Activated CD4-positive, alpha-beta T cell treated with anti-CD3 and anti-CD28 coated beads, Interleukin-2, amount 10 ng/mL, durations not matched to agents 24 days and 14 days (primary cell): ENCODE measurements at regions not wholly inside any gene's neighbourhood (a gene's known extent, or its start where the extent isn't known, plus 50 kb on each side); places are given as distances from the start of the nearest gene placed in this dataset.

ENCODE experiments used
- DNase-seq: peaks from one replicate; pipeline ENCODE4 v3.0.0; 2022
- H3K27ac Mint-ChIP-seq: one replicate; pipeline ENCODE4 v1.8.0; 2022; ENCODE audit warnings: mild to moderate bottlenecking, mixed read lengths
- H3K27me3 Mint-ChIP-seq: one replicate; pipeline ENCODE4 v1.8.0; 2022; ENCODE audit warnings: mixed read lengths
- H3K36me3 Mint-ChIP-seq: one replicate; pipeline ENCODE4 v1.8.0; 2022; ENCODE audit warnings: low read depth, mild to moderate bottlenecking, mixed read lengths
- H3K4me1 Mint-ChIP-seq: one replicate; pipeline ENCODE4 v1.8.0; 2021; ENCODE audit warnings: mixed read lengths
- H3K4me3 Mint-ChIP-seq: one replicate; pipeline ENCODE4 v1.8.0; 2022; ENCODE audit warnings: mild to moderate bottlenecking, moderate library complexity, mixed read lengths
- H3K9me3 Mint-ChIP-seq: one replicate; pipeline ENCODE4 v1.8.0; 2021; ENCODE audit warnings: mixed read lengths
- intact Hi-C: fragments of 100-400 bp; cut with micrococcal nuclease; formaldehyde crosslinking; loops from one replicate; pipeline ENCODE4 v1.15.1; 2023

GRCh38 chr12:25828188-25828587, 130.3 kb upstream of the RASSF8 start:
- Mint-ChIP-seq H3K27ac (no peak overlapping the region), H3K27me3 (peaks cover 11% of the 10 kb centered on the region), H3K4me3 (no peak overlapping the region), H3K36me3 (no peaks in the 10 kb centered on the region), H3K4me1 (no peaks in the 10 kb centered on the region), H3K9me3 (no peaks in the 10 kb centered on the region)
- intact Hi-C loops = no loop called here
- no peak for DNase-seq

- Mint-ChIP-seq H3K27ac (no peak overlapping the region), H3K27me3 (peaks cover 13% of the 10 kb centered on the region), H3K4me1 (no peaks in the 10 kb centered on the region), H3K36me3 (no peaks in the 10 kb centered on the region), H3K4me3 (no peak overlapping the region), H3K9me3 (no peaks in the 10 kb centered on the region)
- intact Hi-C loops = no loop called here
- DNase-seq = no peak
These were observed 129.3 kb upstream of the RASSF8 start for GRCh38 chr12:25829192-25829591.

GRCh38 chr12:25830456-25830855, 128.0 kb upstream of the RASSF8 start:
- Mint-ChIP-seq H3K36me3 (no peaks in the 10 kb centered on the region), H3K4me3 (no peak overlapping the region), H3K27me3 (peaks cover 12% of the 10 kb centered on the region), H3K9me3 (no peaks in the 10 kb centered on the region), H3K27ac (no peak overlapping the region), H3K4me1 (no peaks in the 10 kb centered on the region)
- DNase-seq = no peak
- intact Hi-C loops = no loop called here

- intact Hi-C loops = no loop called here
- no peaks in the 10 kb centered on the region for H3K4me1 Mint-ChIP-seq
- H3K4me3 Mint-ChIP-seq = no peak overlapping the region
- DNase-seq = no peak
- no peak overlapping the region for H3K27ac Mint-ChIP-seq
- H3K9me3 Mint-ChIP-seq = no peaks in the 10 kb centered on the region
- H3K27me3 Mint-ChIP-seq = peaks cover 14% of the 10 kb centered on the region
- no peaks in the 10 kb centered on the region for H3K36me3 Mint-ChIP-seq
These were observed 124.8 kb upstream of the RASSF8 start for GRCh38 chr12:25833657-25834056.

GRCh38 chr12:25835385-25835784, 123.1 kb upstream of the RASSF8 start:
- intact Hi-C loops = no loop called here
- H3K27me3 Mint-ChIP-seq = peaks cover 11% of the 10 kb centered on the region
- DNase-seq = no peak
- H3K36me3 Mint-ChIP-seq = no peaks in the 10 kb centered on the region
- no peaks in the 10 kb centered on the region for H3K4me1 Mint-ChIP-seq
- no peak overlapping the region for H3K4me3 Mint-ChIP-seq
- no peak overlapping the region for H3K27ac Mint-ChIP-seq
- H3K9me3 Mint-ChIP-seq = no peaks in the 10 kb centered on the region

GRCh38 chr12:25838007-25838406, 120.5 kb upstream of the RASSF8 start:
- H3K4me3 Mint-ChIP-seq = no peak overlapping the region
- peaks cover 4% of the 10 kb centered on the region for H3K27me3 Mint-ChIP-seq
- no peak overlapping the region for H3K27ac Mint-ChIP-seq
- no peaks in the 10 kb centered on the region for H3K4me1 Mint-ChIP-seq
- H3K36me3 Mint-ChIP-seq = no peaks in the 10 kb centered on the region
- DNase-seq = no peak
- intact Hi-C loops = no loop called here
- H3K9me3 Mint-ChIP-seq = no peaks in the 10 kb centered on the region

GRCh38 chr12:25839470-25839869, 119.0 kb upstream of the RASSF8 start:
- Mint-ChIP-seq H3K36me3 (no peaks in the 10 kb centered on the region), H3K4me1 (no peaks in the 10 kb centered on the region), H3K9me3 (no peaks in the 10 kb centered on the region), H3K27ac (no peak overlapping the region), H3K27me3 (peaks cover 6% of the 10 kb centered on the region), H3K4me3 (no peak overlapping the region)
- no peak for DNase-seq
- intact Hi-C loops = no loop called here

GRCh38 chr12:25840678-25841465, 117.6 kb upstream of the RASSF8 start:
- no peak overlapping the region for H3K27ac Mint-ChIP-seq
- H3K4me3 Mint-ChIP-seq = no peak overlapping the region
- no peaks in the 10 kb centered on the region for H3K9me3 Mint-ChIP-seq
- H3K27me3 Mint-ChIP-seq = peaks cover 4% of the 10 kb centered on the region
- H3K4me1 Mint-ChIP-seq = no peaks in the 10 kb centered on the region
- DNase-seq = no peak
- intact Hi-C loops = no loop called here
- H3K36me3 Mint-ChIP-seq = no peaks in the 10 kb centered on the region

GRCh38 chr12:25842254-25842653, 116.2 kb upstream of the RASSF8 start:
- Mint-ChIP-seq H3K27me3 (peaks cover 4% of the 10 kb centered on the region), H3K4me3 (no peak overlapping the region), H3K9me3 (no peaks in the 10 kb centered on the region), H3K36me3 (no peaks in the 10 kb centered on the region), H3K4me1 (no peaks in the 10 kb centered on the region), H3K27ac (no peak overlapping the region)
- DNase-seq = no peak
- intact Hi-C loops = no loop called here

- H3K27ac Mint-ChIP-seq = no peak overlapping the region
These were observed 114.5 kb upstream of the RASSF8 start for GRCh38 chr12:25843976-25844375.

GRCh38 chr12:25845415-25845814, 113.1 kb upstream of the RASSF8 start:
- Mint-ChIP-seq H3K36me3 (no peaks in the 10 kb centered on the region), H3K27me3 (peaks cover 4% of the 10 kb centered on the region), H3K4me1 (no peaks in the 10 kb centered on the region), H3K27ac (no peak overlapping the region), H3K9me3 (no peaks in the 10 kb centered on the region), H3K4me3 (no peak overlapping the region)
- no peak for DNase-seq
- intact Hi-C loops = no loop called here

More at GRCh38 chr12:25843976-25844375, 114.5 kb upstream of the RASSF8 start:
- intact Hi-C loops = no loop called here
- Mint-ChIP-seq H3K4me3 (no peak overlapping the region), H3K4me1 (no peaks in the 10 kb centered on the region), H3K27me3 (peaks cover 4% of the 10 kb centered on the region), H3K36me3 (no peaks in the 10 kb centered on the region), H3K9me3 (no peaks in the 10 kb centered on the region)
- no peak for DNase-seq

GRCh38 chr12:25852792-25853191, 105.7 kb upstream of the RASSF8 start:
- no peak for DNase-seq
- no peaks in the 10 kb centered on the region for H3K36me3 Mint-ChIP-seq
- H3K27me3 Mint-ChIP-seq = no peaks in the 10 kb centered on the region
- intact Hi-C loops = no loop called here
- H3K27ac Mint-ChIP-seq = no peak overlapping the region
- no peaks in the 10 kb centered on the region for H3K4me1 Mint-ChIP-seq
- no peak overlapping the region for H3K4me3 Mint-ChIP-seq
- no peaks in the 10 kb centered on the region for H3K9me3 Mint-ChIP-seq

GRCh38 chr12:25853316-25854095, 105.0 kb upstream of the RASSF8 start:
- no peaks in the 10 kb centered on the region for H3K9me3 Mint-ChIP-seq
- H3K27me3 Mint-ChIP-seq = no peaks in the 10 kb centered on the region
- DNase-seq = no peak
- no peak overlapping the region for H3K27ac Mint-ChIP-seq
- intact Hi-C loops = no loop called here
- H3K36me3 Mint-ChIP-seq = no peaks in the 10 kb centered on the region
- no peak overlapping the region for H3K4me3 Mint-ChIP-seq
- H3K4me1 Mint-ChIP-seq = no peaks in the 10 kb centered on the region

- no peak for DNase-seq
- Mint-ChIP-seq H3K27me3 (no peaks in the 10 kb centered on the region), H3K4me1 (peaks cover 3% of the 10 kb centered on the region), H3K4me3 (no peak overlapping the region), H3K9me3 (no peaks in the 10 kb centered on the region), H3K27ac (no peak overlapping the region), H3K36me3 (no peaks in the 10 kb centered on the region)
- intact Hi-C loops = no loop called here
These were observed 103.5 kb upstream of the RASSF8 start for GRCh38 chr12:25854991-25855390.
